ENCODE measurements at regions not wholly inside any gene's neighbourhood (a gene's known extent, or its start where the extent isn't known, plus 50 kb on each side); places are given as distances from the start of the nearest gene placed in this dataset.

DNA sequence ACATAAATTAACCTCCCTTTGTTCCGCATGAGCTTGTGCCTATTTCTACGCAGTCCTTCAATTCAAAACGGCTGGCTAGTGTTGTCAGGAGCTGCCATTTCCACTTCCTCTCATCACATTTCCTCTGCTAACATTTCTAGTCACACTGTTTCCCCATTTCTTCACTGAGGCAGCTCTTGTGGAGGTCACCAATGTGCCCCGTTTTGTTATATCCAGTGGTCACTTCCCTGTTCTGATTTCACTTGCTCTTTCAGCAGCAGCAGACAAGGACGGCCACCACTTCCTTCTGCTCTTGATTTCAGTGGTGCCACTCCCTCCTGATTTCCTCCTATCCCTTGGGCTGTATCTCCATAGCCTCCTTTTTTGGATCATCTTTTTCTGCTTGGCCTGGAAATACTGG lies 64.8 kb upstream of the SEC61G start:
- TF ChIP-seq, protein P1, sequence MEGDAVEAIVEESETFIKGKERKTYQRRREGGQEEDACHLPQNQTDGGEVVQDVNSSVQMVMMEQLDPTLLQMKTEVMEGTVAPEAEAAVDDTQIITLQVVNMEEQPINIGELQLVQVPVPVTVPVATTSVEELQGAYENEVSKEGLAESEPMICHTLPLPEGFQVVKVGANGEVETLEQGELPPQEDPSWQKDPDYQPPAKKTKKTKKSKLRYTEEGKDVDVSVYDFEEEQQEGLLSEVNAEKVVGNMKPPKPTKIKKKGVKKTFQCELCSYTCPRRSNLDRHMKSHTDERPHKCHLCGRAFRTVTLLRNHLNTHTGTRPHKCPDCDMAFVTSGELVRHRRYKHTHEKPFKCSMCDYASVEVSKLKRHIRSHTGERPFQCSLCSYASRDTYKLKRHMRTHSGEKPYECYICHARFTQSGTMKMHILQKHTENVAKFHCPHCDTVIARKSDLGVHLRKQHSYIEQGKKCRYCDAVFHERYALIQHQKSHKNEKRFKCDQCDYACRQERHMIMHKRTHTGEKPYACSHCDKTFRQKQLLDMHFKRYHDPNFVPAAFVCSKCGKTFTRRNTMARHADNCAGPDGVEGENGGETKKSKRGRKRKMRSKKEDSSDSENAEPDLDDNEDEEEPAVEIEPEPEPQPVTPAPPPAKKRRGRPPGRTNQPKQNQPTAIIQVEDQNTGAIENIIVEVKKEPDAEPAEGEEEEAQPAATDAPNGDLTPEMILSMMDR (IDR thresholded peaks at IDR 0.05): no peak

DNA sequence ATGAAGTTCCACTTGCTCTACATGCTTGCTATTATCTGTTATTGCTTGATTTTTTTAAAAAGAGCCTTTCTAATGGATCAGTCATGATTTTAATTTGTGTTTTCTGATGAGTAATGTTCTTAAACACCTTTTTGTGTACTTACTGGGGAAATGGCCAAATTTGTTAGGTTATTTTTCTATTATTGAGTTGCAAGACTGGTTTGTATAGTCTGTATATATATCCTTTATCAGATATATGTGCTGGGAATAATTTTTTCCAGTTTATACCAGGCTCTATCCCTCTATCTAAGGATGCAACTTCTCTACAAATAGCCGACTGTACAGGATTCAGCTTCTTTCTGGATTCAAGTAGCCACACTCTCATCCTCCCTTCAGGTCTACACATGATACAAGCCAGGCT lies 65.6 kb upstream of the SEC61G start:
- TF ChIP-seq, protein P1 (IDR thresholded peaks at IDR 0.05): no peak

DNA sequence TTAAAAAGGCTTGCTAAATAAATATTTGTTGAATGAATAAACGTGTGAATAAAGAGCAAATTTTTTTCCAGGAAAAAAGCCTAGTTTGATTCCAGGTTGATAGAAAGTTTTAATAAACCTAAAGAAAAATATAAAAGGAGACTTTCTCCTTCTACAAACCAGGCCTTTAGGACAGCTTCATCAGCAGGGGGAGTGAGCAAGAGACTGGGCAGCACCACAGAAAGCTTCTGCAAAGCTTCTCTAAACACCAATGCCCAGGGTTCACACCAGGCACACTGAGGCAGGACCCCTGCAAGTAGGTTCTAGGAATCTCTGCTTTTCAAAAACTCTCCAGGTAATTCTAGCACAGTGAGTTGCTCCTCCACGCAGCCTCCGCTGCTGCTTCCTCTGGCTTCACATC lies 66.4 kb upstream of the SEC61G start:
- TF ChIP-seq, protein P1 (IDR thresholded peaks at IDR 0.05): no peak; the same call in 1 of the 2 replicates

DNA sequence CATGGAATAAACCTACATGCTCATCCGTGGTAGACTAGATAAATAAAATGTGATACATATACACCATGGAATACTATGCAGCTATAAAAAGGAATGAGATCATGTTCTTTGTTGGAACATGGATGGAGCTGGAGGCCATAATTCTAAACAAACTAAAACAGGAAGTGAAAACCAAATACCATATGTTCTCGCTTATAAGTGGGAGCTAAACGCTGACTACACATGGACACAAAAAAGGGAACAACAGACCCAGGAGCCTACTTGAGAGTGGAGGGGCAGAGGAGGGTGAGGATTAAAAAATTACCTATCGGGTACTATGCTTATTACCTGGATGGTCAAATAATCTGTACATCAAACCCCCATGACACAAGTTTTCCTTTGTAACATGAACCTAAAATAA lies 68.7 kb upstream of the SEC61G start:
- TF ChIP-seq, protein P1 (IDR thresholded peaks at IDR 0.05): no peak

DNA sequence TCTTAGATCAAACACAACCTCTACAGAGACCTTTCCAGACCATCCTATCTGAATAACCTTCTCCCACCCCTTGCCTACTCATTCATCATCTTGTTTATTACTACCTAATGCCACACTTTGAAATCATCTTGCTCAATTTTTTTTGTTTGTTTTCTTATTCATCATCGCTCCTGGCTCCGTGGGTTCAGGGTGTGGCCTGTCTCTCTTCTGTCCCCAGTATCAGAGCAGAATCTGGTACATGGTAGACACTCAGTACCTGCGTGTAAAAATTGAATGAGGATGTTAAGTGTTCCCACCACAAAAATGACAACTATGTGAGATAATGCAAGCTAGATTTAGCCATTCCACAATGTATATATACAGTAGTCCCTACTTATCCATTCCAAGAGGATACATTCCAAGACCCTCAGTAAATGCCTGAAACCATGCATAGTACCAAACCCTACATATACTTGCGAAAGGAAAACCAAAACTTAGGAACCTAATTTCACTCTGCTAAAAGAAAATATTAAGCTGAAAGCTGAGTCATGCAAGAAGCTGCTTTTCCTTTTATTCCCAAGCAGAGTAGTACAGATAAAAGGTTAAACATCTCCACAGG lies 72.1 kb upstream of the SEC61G start:
- TF ChIP-seq, protein P1 (IDR thresholded peaks at IDR 0.05): no peak

DNA sequence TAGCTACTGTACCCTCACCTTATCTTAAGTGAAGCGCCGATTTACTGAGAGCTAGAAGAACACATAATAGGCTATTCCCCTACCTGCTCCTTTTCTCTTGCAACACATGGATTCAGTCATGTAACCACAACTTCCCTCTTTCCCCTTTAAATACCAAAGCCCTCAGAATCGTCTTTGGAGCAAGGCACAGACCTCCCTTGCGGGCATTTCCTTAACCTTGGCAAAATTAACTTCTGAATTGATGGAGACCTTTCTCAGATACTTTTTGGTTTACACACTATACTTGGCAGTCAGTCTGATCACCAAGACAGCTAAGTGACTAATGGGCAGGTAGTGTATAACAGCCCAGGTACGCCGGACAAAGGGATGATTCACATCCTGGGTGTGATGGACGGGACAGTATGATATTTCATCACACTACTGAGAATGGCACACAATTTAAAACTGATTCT lies 72.7 kb upstream of the SEC61G start:
- TF ChIP-seq, protein P1 (IDR thresholded peaks at IDR 0.05): no peak

DNA sequence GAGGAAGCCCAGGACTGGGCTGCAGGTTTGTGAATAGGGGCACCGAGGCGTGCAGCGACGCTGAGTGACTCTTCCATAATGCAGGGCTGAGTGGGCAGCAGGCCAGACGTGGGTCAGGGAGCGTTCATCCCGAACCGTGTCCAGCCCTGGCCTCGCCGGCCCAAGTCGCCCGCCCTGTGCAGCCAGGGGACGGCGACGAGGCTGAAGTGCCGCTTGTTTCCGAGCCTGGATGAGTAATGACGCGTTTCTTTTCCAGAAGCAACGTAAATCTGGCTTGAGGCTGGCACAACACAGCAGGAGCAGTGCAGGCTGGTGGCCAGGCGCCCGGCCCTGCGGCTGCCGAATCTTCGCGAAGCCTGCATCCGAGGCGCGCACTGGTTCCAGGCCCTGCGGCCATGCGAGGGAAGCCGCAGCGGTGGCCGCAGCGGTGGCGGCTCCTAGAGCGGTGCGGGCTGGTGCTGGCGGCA lies 74.0 kb upstream of the SEC61G start:
- TF ChIP-seq, protein P1 (IDR thresholded peaks at IDR 0.05): no peak

DNA sequence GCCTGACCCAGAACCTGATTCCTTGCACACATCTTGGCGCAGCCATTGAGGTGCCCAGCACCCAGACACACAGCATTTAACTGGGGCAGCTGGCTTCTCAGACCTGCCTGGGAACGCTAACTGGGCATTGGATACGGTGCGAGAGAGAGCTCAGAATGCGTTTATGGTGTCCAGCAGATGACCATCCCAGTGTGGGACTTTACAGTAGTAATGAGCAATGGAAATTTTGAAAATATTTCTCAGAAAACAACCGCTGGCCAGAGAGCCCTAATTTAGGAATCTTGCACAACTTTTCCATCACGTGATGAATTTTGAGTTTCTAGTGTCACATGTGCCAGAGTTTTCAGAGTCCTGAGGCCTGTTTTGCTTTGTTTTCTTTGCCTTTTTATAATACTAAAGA lies 78.2 kb upstream of the SEC61G start:
- TF ChIP-seq, protein P1 (IDR thresholded peaks at IDR 0.05): no peak

Data from LNCAP (cell line).